Posterior cingulate gyrus (tissue), 11 donors: ENCODE measurements at regions not wholly inside any gene's neighbourhood (a gene's known extent, or its start where the extent isn't known, plus 50 kb on each side); places are given as distances from the start of the nearest gene placed in this dataset.
"Not testable (repeated sequence)": the region's sequence is repeated elsewhere in the genome, so short reads cannot be mapped to it uniquely, and the experiment has no call there.

Source experiments
- DNase-seq, 10 donors: peaks; one replicate each; pipeline versions ENCODE4 v3.0.0 to v3.0.0-alpha.2; 2020 to 2021; ENCODE audit warnings: mixed read lengths in 3 of 10
- intact Hi-C: fragments of 100-400 bp; cut with DNase I; formaldehyde crosslinking; loops from one replicate; pipeline ENCODE4 v1.15.1; 2023

DNA sequence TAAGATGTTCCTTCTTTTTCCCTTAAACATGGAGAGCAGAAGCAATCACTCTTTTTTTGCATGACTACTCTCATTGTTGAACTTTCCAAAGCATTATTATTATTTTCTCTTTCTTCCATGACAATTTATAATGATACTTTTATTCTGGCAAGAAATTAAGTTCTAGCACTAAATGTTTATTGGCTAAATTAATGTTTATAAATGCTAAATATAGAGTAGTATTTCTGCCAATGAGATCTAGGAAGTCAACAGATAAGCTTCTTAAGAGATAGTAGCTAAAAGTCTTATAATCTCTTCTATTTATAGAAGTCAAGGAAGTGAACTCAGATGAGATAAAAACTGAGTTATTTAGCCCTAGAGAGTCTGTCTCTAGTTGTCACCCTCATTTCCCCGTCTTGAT, 920.1 kb downstream of the KCNJ2 start:
- intact Hi-C loops, result no loop called here
- no peak for DNase-seq

DNA sequence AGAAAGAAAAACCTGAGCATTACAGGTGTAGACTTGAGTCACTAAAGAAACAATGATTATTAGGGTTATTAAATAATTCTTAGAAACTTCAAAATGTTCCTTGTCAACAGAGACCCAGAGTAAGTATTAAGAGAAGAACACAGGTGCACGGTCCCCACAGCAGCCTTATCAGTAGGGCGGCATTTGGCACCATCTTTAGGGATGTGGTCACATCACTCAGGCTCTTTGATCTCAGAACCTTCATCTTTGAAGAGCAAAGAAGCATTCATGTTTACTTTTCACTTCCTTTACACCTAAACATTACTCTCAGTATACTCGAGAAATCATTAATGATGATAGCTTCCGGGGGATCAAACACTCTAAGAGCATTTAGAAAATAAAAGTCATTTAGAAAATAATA, 928.7 kb downstream of the KCNJ2 start:
- intact Hi-C loops, result no loop called here

DNA sequence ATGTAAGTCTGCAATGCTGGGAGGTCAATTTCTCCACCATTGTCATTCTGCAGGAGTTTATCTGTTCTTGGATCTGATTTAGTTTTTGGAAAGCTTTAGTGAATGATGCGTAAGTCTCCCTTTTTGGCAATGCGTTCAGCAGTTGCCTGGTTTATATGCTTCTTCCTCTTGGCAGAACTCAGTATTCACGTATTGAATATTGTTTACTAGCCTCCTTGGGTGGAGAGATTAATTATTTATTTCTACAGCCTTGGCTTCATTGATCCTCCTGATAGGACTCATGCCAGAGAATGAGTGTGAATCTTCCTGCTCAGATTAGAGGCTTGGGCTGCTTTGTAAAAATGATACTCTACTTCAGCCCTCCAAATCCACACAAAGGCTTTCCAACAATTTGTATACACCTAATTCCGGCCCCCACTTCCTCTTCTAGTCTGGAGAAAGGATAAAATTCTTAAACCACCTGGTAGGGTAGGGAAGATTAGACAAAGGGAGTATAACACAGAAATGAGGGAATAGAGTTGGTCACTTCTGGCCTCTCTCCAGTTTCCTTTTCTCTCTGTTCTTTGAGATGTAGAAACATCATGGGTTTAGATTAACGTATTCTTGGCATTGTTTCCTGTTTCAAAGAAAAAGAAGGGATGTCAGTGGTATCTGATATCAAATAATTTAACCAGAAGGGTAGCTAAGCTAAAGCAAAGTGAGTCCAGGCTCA, 929.8 kb downstream of the KCNJ2 start:
- no peak for DNase-seq
- intact Hi-C loops, result no loop called here

More for the DNA sequence above, 928.7 kb downstream of the KCNJ2 start:
- DNase-seq, result no peak

DNA sequence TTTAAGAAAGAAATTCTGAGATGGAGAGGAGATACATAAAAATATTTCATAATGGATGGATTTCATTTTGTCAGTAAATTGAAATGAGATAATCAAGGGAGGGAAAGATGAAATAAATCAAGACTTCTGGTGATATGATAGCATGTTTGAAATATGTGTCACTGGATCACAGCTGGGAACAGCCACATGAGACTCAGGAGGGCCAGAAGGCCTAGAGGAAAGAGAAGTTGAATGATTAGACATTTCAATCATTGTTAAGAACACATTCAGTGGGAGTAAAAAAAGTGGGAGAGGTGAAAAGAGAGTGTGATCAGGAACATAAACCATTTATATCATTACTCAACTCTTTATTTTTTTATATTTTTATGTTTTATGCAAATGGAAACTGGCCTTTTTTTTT, 933.4 kb downstream of the KCNJ2 start:
- intact Hi-C loops, result no loop called here
- no peak for DNase-seq

DNA sequence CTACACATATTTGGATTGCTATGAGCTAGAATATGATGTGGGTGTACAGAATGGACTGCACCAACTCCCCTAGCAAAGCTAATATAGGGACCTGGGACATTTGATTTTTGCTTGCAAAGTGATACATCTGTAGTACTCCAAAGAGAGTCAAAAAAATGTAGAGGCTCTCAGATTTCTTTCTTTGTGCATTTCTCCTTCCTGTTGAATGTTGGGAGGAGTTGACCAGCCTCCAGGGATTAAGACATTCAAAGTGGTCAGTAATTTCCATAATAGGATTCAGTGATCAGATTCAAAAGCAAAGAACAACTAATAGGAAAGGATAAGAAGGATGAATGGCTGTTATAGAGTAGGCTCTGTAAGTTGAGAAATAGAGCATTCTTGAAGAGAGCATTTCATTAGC, 934.9 kb downstream of the KCNJ2 start:
- intact Hi-C loops, result no loop called here
- DNase-seq, result no peak

DNA sequence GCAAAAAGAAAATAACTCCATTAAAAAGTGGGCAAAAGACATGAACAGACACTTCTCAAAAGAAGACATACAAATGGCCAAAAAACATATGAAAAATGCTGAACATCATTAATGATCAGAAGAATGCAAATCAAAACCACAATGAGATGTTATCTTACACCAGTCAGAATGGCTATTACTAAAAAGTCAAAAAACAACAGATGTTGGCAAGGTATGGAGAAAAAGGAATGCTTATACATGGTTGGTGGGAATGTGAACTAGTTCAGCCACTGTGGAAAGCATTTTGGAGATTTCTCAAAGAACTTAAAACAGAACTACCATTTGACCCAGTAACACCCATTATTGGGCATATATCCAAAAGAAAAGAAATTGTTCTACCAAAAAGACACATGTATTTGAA, 936.7 kb downstream of the KCNJ2 start:
- DNase-seq, intact Hi-C loops: not testable (repeated sequence)

DNA sequence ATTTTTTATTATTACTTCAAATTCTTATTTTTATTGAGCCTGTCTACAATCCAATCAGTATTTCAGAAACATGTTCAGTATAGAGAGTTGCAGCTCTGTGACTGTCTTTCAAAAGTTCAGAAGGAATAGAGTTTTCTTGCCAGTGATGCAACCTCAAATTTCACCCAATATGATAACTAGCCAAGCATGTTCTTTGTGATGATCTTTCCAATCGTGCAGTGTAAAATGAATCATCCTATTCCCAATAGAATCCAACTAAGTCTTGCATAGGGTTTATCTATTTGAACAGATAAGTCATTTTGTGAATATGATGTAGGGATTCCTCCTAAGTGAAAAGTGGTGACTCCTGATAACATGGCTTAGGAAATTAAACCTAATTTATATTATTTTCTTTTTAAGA, 937.8 kb downstream of the KCNJ2 start:
- intact Hi-C loops, result no loop called here
- no peak for DNase-seq

DNA sequence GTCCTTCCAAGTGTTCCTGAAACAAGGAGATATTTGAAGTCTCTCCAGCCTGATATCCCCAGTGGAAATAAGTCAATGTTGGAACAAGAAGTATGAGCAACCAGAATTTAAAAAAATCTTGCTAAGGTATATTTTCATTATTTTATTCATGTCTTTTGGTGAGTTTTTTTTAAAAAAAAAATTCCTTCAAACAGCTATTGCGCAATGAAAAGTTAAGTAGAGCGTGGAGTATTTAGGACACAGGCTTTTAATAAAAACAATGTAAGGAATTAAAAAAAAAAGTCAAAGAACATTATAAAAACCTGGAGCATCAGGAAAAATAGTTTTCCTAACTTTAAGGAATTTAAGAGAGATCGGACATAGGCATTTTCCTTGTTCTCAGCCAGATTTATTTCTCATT, 940.4 kb downstream of the KCNJ2 start:
- intact Hi-C loops, result no loop called here
- no peak for DNase-seq

DNA sequence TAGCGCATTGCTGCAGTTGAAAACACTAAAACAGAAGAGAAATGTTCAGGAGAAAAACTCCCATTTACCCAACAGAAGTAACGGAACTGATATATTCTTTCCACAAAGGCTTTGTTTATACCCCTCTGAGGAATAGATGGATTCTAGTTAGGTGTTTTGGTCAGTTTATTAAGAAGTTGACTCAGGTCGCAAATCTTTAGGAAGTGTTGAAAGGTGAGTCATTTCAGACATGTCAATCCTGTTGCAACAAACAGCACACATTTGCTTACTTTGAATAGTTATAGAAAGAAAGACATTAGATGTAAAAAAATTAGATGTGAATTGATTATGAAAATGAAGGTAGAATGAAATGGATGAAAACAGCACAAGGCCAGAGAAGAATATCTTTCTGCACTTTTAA, 941.0 kb downstream of the KCNJ2 start:
- intact Hi-C loops, result no loop called here
- no peak for DNase-seq

DNA sequence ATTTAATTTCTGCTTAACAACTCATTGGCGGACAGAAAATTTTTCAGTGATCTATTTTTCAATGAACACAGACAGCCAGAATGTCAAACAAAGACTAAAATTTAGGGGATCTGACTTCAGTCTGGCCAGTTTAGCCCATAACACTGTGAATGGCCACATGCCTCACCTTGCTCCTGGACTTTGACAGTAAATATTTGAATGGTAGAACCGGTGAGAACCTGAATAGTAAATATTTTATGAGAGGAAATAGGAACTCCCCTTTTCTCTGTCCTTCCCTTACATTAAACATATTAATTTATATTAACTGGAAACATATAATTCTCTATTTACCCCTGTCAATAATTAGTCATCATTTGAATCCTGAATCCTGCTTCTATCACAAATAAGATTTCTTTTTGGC, 942.1 kb downstream of the KCNJ2 start:
- intact Hi-C loops, result no loop called here
- no peak for DNase-seq

DNA sequence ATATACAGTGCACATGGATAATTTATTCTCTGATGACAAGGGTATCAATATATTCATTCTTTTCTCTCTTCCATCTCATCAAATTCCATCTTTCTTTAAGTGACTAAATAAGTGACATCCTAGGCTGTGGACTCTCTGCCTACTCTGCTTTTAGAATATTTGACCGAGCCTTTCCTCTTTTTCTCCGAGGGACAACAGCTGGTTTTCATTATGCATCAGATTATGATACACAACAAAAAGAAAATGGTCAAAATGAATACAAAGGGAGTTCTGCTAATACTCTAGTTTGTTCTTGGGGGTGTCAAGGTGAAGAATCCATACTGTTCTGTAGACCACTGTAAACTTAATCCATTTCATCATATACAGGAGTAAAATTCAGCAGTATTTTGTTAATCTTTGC, 942.6 kb downstream of the KCNJ2 start:
- no peak for DNase-seq
- intact Hi-C loops, result no loop called here

DNA sequence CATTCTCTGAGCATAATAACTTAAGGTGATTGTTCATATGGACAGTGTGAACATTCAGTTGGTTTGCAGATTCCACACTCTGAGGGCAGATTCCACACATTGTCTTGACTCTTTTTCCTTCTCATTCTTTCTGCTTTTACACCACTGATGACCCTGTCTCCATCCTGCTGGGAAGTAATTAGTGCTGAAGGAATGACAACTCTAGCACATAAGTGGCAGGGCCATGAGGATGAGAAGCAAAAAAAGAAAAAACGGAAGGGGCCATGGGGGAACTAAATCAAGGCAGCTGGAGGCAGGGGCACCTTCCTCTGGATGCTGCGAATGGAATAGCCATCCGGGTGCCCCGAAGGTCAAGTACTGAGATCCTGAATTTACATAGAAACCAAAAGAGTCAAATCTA, 944.0 kb downstream of the KCNJ2 start:
- no peak for DNase-seq
- intact Hi-C loops, result no loop called here

DNA sequence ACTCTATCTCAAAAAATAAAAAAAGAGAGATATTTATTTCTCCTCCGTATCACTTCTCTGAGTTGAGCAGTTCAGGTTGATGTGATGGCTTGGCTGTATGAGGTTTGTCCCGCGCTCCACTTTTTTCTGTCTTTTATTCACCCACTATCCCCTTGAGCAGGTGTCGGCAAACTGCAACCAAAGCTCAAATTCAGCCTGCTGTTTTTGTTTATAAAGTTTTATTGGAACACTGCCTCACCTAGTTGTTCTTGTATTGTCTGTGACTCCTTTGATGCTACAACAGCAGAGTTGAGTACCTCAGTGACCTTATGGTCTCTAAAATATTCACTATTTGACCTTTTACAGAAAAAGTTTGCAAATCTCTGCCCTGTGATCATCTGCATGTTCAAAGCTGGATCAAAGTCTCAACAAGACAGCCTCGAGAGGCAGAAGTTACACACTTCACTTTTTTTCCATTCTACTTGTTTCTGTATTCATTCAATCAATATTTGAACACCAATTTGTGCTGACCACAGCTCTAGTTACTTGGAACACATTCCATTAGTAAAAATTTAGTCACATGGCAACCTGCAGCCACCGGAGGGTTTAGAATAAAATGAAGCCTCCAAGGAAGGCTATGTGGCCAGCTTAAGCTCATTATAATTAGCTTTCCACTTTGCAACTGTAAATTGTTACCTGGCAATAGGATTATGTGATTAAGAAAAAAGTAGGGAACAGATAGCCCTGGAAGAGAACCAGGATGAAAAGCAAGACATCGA, 945.8 kb downstream of the KCNJ2 start:
- DNase-seq, result no peak
- intact Hi-C loops, result no loop called here

DNA sequence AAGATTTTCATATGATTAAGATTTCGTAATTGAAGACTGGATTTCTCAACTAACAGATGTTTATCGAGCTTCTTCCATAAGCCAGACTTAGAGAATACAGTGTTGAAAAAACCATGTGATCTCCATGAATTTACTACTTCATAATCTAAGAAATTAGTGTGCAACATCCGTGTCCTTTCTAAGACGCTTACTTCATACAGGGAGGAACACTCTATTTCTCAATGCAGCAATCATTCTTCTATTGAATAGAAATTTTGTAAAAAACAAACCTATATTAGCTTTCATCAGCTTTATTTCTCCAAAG, 946.3 kb downstream of the KCNJ2 start:
- no peak for DNase-seq
- intact Hi-C loops, result no loop called here

DNA sequence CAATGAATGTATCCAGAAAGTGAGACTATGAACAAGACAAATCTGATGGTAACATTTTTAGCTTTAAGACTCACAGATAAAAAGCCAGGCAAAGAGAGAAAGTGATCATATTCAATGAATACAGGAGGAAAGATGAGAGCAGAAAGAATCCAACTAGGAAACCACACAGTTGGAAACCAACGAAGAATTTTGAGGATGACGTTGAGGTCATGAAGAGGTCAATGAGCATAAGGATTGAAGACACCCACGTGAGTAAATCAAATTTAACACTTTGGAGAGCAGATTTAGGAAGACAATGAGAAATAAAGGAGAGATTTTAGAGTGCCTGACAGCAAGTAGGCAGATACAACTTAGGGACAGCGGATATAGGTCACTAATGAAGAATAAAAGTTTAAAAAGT, 948.1 kb downstream of the KCNJ2 start:
- intact Hi-C loops, result no loop called here
- DNase-seq, result no peak

DNA sequence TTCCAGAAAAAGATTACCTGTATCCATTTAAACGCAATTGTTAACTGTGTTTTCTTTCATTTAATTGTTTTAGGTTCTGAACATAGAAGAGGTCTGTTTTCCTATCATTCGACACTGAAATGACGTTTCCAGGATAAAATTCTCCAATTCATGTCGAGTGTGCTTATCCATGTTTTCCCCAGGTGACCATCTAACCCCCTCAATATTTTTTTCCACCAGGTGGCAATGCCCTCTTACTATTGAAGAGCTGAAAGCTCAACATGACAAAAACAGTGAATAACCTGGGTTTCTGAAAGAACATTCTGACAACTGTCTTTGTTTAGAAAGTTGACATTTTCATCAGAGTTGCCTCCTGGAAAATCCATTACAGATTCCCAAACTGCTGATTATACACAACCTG, 948.7 kb downstream of the KCNJ2 start:
- DNase-seq, result no peak
- intact Hi-C loops, result no loop called here

DNA sequence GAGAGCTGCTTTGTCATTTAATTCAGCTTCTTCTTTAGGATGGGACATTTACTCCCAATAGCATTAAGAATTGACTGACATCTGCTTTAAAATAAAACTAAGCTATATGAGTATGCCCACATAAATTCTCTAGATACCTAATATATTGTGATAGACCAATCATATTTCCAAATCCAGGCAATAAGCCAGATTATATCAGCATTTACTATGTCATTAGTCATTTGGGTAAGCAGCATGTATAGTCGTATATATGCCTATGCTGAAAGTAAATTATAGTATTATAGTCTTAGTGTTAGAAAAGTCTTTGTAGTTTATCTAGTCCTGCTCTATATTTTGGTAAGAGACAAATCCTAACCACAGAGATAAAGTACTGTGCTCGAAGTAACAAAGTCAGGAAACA, 958.1 kb downstream of the KCNJ2 start:
- intact Hi-C loops, result no loop called here
- no peak for DNase-seq

DNA sequence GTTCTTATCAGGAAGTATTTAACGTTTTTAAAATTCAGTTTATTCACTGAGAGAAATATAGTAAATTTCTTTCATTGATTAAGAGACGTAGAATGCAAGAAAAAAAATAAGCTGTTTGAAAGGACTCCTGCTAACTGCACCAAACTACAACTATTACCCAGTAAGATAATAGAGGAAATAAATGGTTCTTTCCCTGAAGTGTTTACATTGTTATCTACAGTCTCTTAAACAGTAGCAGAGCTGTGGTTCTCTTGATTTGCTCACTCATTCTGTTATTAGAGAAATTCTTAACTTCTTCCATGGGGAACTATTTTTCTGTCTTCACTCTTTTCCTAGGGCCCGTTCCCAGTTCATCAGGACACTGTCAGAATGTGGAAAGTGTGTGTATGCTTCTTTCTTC, 973.0 kb downstream of the KCNJ2 start:
- intact Hi-C loops, result no loop called here
- no peak for DNase-seq

DNA sequence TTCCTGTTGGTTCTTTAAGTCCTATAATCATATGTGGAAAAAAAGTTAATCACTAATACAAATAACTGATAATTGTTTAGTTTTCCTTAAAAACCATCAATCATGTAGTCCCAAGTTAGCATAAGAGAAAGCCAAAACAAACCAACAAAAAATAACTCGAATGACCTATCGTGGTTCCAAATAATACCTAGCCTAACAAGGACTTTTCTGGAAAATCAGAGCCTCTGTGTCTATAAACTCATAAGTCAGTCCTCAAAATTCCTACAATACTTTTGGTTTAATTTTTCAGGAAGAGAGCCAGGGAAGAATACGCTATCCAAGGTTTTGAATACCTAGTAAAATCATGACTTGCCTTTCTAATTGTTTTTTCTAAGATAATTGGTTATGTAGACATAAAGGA, 975.3 kb upstream of the SOX9 start:
- intact Hi-C loops, result no loop called here
- no peak for DNase-seq

DNA sequence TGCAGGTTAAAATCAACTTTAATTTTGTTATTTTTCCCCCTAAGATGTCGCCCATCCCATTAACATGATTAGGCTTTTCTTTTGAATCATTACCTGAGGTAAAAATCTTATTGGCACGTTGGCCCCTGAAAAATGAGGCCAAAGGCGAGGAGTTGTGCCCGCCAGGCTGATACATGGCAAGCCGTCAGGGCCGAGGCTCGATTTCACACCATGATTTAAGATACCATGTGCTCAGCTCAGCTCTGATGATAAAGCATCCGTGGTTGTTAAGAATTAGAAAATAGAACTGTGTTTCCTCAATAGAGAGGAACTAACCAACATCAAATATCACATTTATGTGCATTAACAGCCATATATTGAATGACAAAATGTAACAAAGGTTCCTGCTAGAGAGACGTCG, 972.9 kb upstream of the SOX9 start:
- intact Hi-C loops, result no loop called here
- no peak for DNase-seq

DNA sequence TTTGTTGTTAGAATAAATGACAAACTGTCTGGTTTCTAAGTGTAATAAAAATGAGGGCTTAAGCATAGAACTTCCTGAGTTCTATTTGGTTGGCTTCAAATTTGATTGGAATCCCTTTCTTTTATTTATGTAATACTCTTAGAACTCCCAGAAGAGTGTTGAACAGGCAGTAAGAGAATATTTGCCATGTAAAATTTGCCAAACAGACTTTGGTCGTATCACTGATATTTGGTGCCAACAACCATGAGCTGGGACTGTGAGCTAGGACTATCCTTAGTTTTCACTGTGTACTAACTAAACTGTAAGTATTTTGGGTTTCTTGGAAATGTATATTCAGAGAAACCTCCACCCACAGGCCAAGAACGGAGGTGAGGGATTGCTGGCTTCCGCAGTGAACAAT, 971.2 kb upstream of the SOX9 start:
- intact Hi-C loops, result no loop called here
- DNase-seq, result no peak

DNA sequence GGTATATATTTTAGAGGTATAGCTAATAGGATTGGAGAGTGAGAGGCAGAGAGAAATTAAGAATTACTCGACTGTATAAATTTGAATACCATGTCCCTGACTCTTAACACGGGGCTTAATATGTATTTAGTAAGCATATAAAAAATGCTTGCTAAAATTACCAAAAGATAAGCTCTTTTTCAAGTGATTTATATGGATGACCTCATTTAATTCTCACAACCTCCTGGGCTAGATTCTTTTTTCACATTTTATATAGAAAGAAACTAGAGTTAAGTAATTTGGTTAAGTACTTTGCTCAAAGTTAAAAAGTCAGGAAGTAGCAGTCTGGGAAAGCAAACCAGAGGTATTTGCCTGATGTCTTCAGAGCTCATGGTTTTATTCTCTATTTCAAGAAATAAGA, 963.5 kb upstream of the SOX9 start:
- intact Hi-C loops, result no loop called here
- DNase-seq, result no peak

DNA sequence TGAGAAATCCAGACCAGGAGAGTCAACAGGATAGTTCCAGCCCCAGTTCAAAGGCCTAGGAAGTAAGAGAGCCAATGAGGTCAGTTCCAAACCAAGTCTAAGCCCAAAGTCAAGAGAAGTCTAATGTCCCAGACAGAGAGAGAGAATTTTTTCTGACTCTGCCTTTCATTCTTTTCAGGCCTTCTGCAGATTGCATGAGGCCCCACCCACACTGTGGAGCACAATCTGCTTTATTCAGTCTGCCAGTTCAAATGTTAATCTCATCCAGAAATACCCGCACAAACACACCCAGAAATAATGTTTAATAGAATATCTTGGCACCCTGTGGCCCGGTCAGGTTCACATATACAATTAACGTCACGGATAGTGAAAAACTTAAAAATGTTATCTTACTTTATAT, 962.4 kb upstream of the SOX9 start:
- intact Hi-C loops, result no loop called here
- no peak for DNase-seq
